ENCODE measurements at regions not wholly inside any gene's neighbourhood (a gene's known extent, or its start where the extent isn't known, plus 50 kb on each side); places are given as distances from the start of the nearest gene placed in this dataset.
A peak's percentile ranks its signal among the peaks of the same experiment; 100 is the strongest.

GRCh38 chr2:8597094-8597493, 84.8 kb upstream of the ID2 start:
- H3K27ac ChIP-seq (ENCODE audit: extremely low read depth, low read depth, low read length), result no peak overlapping the region; the same call in 2 of the 3 replicates
- H3K27me3 ChIP-seq (ENCODE audit: control insufficient read depth in 2 of 2, insufficient read depth in 2 of 2, low read length in 2 of 2), result peaks cover 4 to 34% of the 10 kb centered on the region in 2 experiments; a peak in 3 of 5 replicates
- H3K9ac ChIP-seq (ENCODE audit: insufficient read depth in 1 of 2, low read depth in 2 of 2, low read length in 2 of 2), result no peak overlapping the region
- in situ Hi-C loops (cut with MboI) (no loop called here), intact Hi-C loops (cut with micrococcal nuclease) (no loop called here)
- FAIRE-seq (peak; percentile 57), ATAC-seq (no peak), DNase-seq (ENCODE audit: extremely low read depth in 1 of 4, low spot score in 3 of 4) (no peak)
- no peaks in the 10 kb centered on the region for H4K20me1 ChIP-seq (replicated peaks; ENCODE audit: control insufficient read depth, insufficient read depth, low read length)
- H3K79me2 ChIP-seq (ENCODE audit: control insufficient read depth, insufficient read depth, low read length), result no peaks in the 10 kb centered on the region
- no peaks in the 10 kb centered on the region for H3K36me3 ChIP-seq (ENCODE audit: control insufficient read depth, insufficient read depth, low read length)
- no peak overlapping the region for H3K4me3 ChIP-seq
- H3K9me3 ChIP-seq (replicated peaks; ENCODE audit: control insufficient read depth, insufficient read depth, low read depth, low read length), result no peaks in the 10 kb centered on the region
- no peak overlapping the region for H3K4me2 ChIP-seq (ENCODE audit: insufficient read depth, low read length)
- no peaks in the 10 kb centered on the region for H3K9me1 ChIP-seq (ENCODE audit: control insufficient read depth, insufficient read depth, low read length)
- ChIA-PET CTCF (ENCODE audit: low intra/inter-chr PET ratio) (no interaction called here), POLR2A (no interaction called here)
- BruUV-seq (replicated peaks), result no TSS peak
- H2AFZ ChIP-seq (ENCODE audit: low read depth, low read length), result no peak overlapping the region
- peaks cover 12 to 13% of the 10 kb centered on the region in 2 experiments; a peak in 4 of 5 replicates for H3K4me1 ChIP-seq (replicated peaks in 1 of 2; ENCODE audit: control insufficient read depth in 2 of 2, insufficient read depth in 2 of 2, low read length in 2 of 2)
- TF ChIP-seq ZBTB5 (IDR thresholded peaks at IDR 0.05), result 0 out of 2 replicates have a peak, but pooled peaks have one; percentile 34
- no peak for TF ChIP-seq JUNB (CRISPR knock-in tag; conservative IDR thresholded peaks at IDR 0.05)
- TF ChIP-seq EHMT2 (IDR thresholded peaks at IDR 0.05), result 0 out of 2 replicates have a peak, but pooled peaks have one; percentile 11
- no peak for TF ChIP-seq ELK3 (CRISPR knock-in tag; IDR thresholded peaks at IDR 0.05)
- TF ChIP-seq HDAC8 (tag; IDR thresholded peaks at IDR 0.05), result no peak
- TF ChIP-seq ZNF77 (CRISPR knock-in tag; IDR thresholded peaks at IDR 0.05), result no peak
- TF ChIP-seq ETS1 (conservative IDR thresholded peaks at IDR 0.05; ENCODE audit: control insufficient read depth, low read depth, low read length), result no peak
- TF ChIP-seq ZNF133 (CRISPR knock-in tag; IDR thresholded peaks at IDR 0.05), result no peak
- no peak for TF ChIP-seq JUND (IDR thresholded peaks at IDR 0.05; ENCODE audit: borderline replicate concordance, low read depth, low read length)
- no peak for TF ChIP-seq JUND (tag; IDR thresholded peaks at IDR 0.05; ENCODE audit: borderline replicate concordance, low read depth, low read length)
- TF ChIP-seq CXXC5 (CRISPR knock-in tag; IDR thresholded peaks at IDR 0.05), result no peak
- TF ChIP-seq RNF219 (CRISPR knock-in tag; IDR thresholded peaks at IDR 0.05), result no peak
- TF ChIP-seq MLLT1 (IDR thresholded peaks at IDR 0.05), result peak in 1 of 2 experiments; percentile 37; a peak in 2 of 4 replicates
- TF ChIP-seq ZNF24 (IDR thresholded peaks at IDR 0.05), result no peak
- TF ChIP-seq NFXL1 (CRISPR knock-in tag; IDR thresholded peaks at IDR 0.05), result no peak
- no peak for TF ChIP-seq POLR2AphosphoS5 (IDR thresholded peaks at IDR 0.05; ENCODE audit: control insufficient read depth, insufficient read depth, low read depth, low read length)

Measured in K562 (cell line).